Common myeloid progenitor, CD34-positive (primary cell): ENCODE measurements at regions not wholly inside any gene's neighbourhood (a gene's known extent, or its start where the extent isn't known, plus 50 kb on each side); places are given as distances from the start of the nearest gene placed in this dataset.

Experiments
- CTCF ChIA-PET: fragments of 350-600 bp; sonication (Branson Sonifier 250); formaldehyde crosslinking; loops from one replicate; lab custom pipeline; 2021; ENCODE audit warnings: antibody characterized with exemption; lab: Charles Lee
- POLR2A ChIA-PET: fragments of 350-600 bp; sonication (Branson Sonifier 250); formaldehyde crosslinking; loops from one replicate; lab custom pipeline; 2021; ENCODE audit warnings: antibody characterized with exemption; lab: Charles Lee
- DNase-seq, 3 donors: peaks; one replicate each; pipeline versions ENCODE4 v3.0.0 to v3.0.0-alpha.2; 2013
- H3K27ac ChIP-seq, 2 experiments: 1 replicate in 1 of 2; 2 replicates in 1 of 2; pipeline ENCODE4 v1.7.0; 2013; ENCODE audit warnings: inconsistent platforms in 2 of 2, low read length in 2 of 2, mild to moderate bottlenecking in 2 of 2, low read depth in 1 of 2, moderate library complexity in 1 of 2; ENCODE audit not compliant: severe bottlenecking in 2 of 2, insufficient read depth in 1 of 2, poor library complexity in 1 of 2
- H3K27me3 ChIP-seq, 5 experiments: replicated peaks in 2 of 5; 1 replicate in 3 of 5; 2 replicates in 2 of 5; pipeline versions ENCODE4 v1.6.1 to v1.7.0; 2013; ENCODE audit warnings: low read length in 4 of 5, mild to moderate bottlenecking in 2 of 5, moderate library complexity in 2 of 5, inconsistent platforms in 1 of 5; ENCODE audit not compliant: insufficient read depth in 5 of 5, control insufficient read depth in 4 of 5
- H3K36me3 ChIP-seq, 4 experiments: 1 replicate in 2 of 4; 2 replicates in 2 of 4; pipeline versions ENCODE4 v1.6.1 to v1.7.0; 2013; ENCODE audit warnings: low read length in 3 of 4, control low read depth in 1 of 4, mild to moderate bottlenecking in 1 of 4; ENCODE audit not compliant: control insufficient read depth in 4 of 4, insufficient read depth in 4 of 4
- H3K4me1 ChIP-seq, 4 experiments: 1 replicate in 3 of 4; 2 replicates in 1 of 4; pipeline versions ENCODE4 v1.6.1 to v1.7.1; 2013; ENCODE audit warnings: low read length in 3 of 4, mild to moderate bottlenecking in 3 of 4, control low read depth in 1 of 4, inconsistent platforms in 1 of 4, moderate library complexity in 1 of 4; ENCODE audit not compliant: control insufficient read depth in 4 of 4, insufficient read depth in 4 of 4; ENCODE audit errors: control extremely low read depth in 1 of 4
- H3K4me3 ChIP-seq, 7 experiments: 1 replicate in 4 of 7; 2 replicates in 3 of 7; pipeline versions ENCODE4 v1.5.1 to v1.7.0; 2013; ENCODE audit warnings: mild to moderate bottlenecking in 7 of 7, low read length in 6 of 7, moderate library complexity in 6 of 7, inconsistent platforms in 2 of 7, low read depth in 2 of 7, control low read depth in 1 of 7; ENCODE audit not compliant: insufficient read depth in 4 of 7, control insufficient read depth in 1 of 7; ENCODE audit errors: extremely low read depth in 1 of 7
- H3K9me3 ChIP-seq, 5 experiments: 1 replicate in 4 of 5; 2 replicates in 1 of 5; pipeline versions ENCODE4 v1.6.1 to v1.7.1; 2013; ENCODE audit warnings: low read length in 4 of 5, mild to moderate bottlenecking in 2 of 5, inconsistent platforms in 1 of 5, low read depth in 1 of 5, moderate library complexity in 1 of 5; ENCODE audit not compliant: control insufficient read depth in 4 of 5, insufficient read depth in 2 of 5; ENCODE audit errors: control extremely low read depth in 1 of 5
- WGBS: methylation state at CpG from one replicate; pipeline ENCODE4 v1.1.5; 2013; ENCODE audit not compliant: insufficient coverage; 5-methylcytosine and 5-hydroxymethylcytosine counted together

GRCh38 chr4:123741906-123742305 lies 345.3 kb downstream of the SPRY1 start:
- ChIA-PET POLR2A (no interaction called here), CTCF (no interaction called here)
- peaks cover 5 to 21% (median 10%) of the 10 kb centered on the region in 4 experiments for H3K4me1 ChIP-seq
- no peaks in the 10 kb centered on the region for H3K27me3 ChIP-seq
- H3K36me3 ChIP-seq = no peaks in the 10 kb centered on the region
- peak in 2 of 3 donors; percentile 51 to 64 for DNase-seq
- H3K9me3 ChIP-seq = no peaks in the 10 kb centered on the region
- H3K27ac ChIP-seq = no peak overlapping the region
- no peak overlapping the region for H3K4me3 ChIP-seq
- no CpG with 5 or more reads among the region's 2 CpGs for WGBS

- no peak for DNase-seq
- H3K27me3 ChIP-seq = no peaks in the 10 kb centered on the region
- peaks cover 6 to 25% (median 10%) of the 10 kb centered on the region in 4 experiments for H3K4me1 ChIP-seq
- H3K9me3 ChIP-seq = no peaks in the 10 kb centered on the region
- ChIA-PET CTCF (no interaction called here), POLR2A (no interaction called here)
- H3K27ac ChIP-seq = no peak overlapping the region
- no peak overlapping the region for H3K4me3 ChIP-seq
- H3K36me3 ChIP-seq = no peaks in the 10 kb centered on the region
Observed at GRCh38 chr4:123743848-123744247, 347.3 kb downstream of the SPRY1 start.

- H3K27me3 ChIP-seq = no peaks in the 10 kb centered on the region
- ChIA-PET POLR2A (no interaction called here), CTCF (no interaction called here)
- H3K4me3 ChIP-seq = peak overlapping the region in 5 of 7 experiments; percentile 10 to 70 (median 50)
- H3K36me3 ChIP-seq = no peaks in the 10 kb centered on the region
- peak; percentile 27 to 75 (median 61) for DNase-seq
- H3K9me3 ChIP-seq = no peaks in the 10 kb centered on the region
- H3K27ac ChIP-seq = no peak overlapping the region
- H3K4me1 ChIP-seq = peaks cover 10 to 32% (median 16%) of the 10 kb centered on the region in 4 experiments
- 7% methylated on average over 5 of the region's 8 CpGs for WGBS
Observed at GRCh38 chr4:123744664-123745290, 348.2 kb downstream of the SPRY1 start.

GRCh38 chr4:123747016-123747415 lies 350.4 kb downstream of the SPRY1 start:
- WGBS = 30% methylated on average over 4 of the region's 7 CpGs
- DNase-seq = peak; percentile 27 to 62 (median 45)
- H3K27ac ChIP-seq = no peak overlapping the region
- peaks cover 10 to 30% (median 15%) of the 10 kb centered on the region in 4 experiments for H3K4me1 ChIP-seq
- no peaks in the 10 kb centered on the region for H3K9me3 ChIP-seq
- no peaks in the 10 kb centered on the region for H3K36me3 ChIP-seq
- ChIA-PET POLR2A (no interaction called here), CTCF (interaction anchor here (1.3 kb wide), 1 partner anchor 12 kb away, joined by 5 read pairs; no protein-coding TSS in a partner anchor)
- H3K4me3 ChIP-seq = no peak overlapping the region
- H3K27me3 ChIP-seq = no peaks in the 10 kb centered on the region

GRCh38 chr4:123748806-123749205 lies 352.2 kb downstream of the SPRY1 start:
- Histone ChIP-seq H3K27me3 (no peaks in the 10 kb centered on the region), H3K4me1 (peaks cover 10 to 25% (median 14%) of the 10 kb centered on the region in 4 experiments), H3K4me3 (no peak overlapping the region), H3K36me3 (no peaks in the 10 kb centered on the region), H3K9me3 (no peaks in the 10 kb centered on the region), H3K27ac (no peak overlapping the region)
- CTCF ChIA-PET = interaction anchor here (1.0 kb wide), 2 partner anchors 25 to 502 kb away, joined by 3 read pairs; no protein-coding TSS in a partner anchor
- POLR2A ChIA-PET = no interaction called here
- no CpG with 5 or more reads among the region's 3 CpGs for WGBS
- peak in 2 of 3 donors; percentile 25 to 44 for DNase-seq

- POLR2A ChIA-PET = no interaction called here
- CTCF ChIA-PET = interaction anchor here (0.7 to 1.0 kb wide), 3 partner anchors 24 to 502 kb away, joined by 3 read pairs; no protein-coding TSS in a partner anchor
Observed at GRCh38 chr4:123749383-123749782, 352.8 kb downstream of the SPRY1 start.

GRCh38 chr4:123750044-123750443 lies 353.4 kb downstream of the SPRY1 start:
- Histone ChIP-seq H3K27me3 (no peaks in the 10 kb centered on the region), H3K4me1 (peaks cover 6 to 19% (median 10%) of the 10 kb centered on the region in 4 experiments), H3K4me3 (no peak overlapping the region), H3K36me3 (no peaks in the 10 kb centered on the region), H3K27ac (no peak overlapping the region), H3K9me3 (no peaks in the 10 kb centered on the region)
- 58% methylated on average over 2 of the region's 3 CpGs for WGBS
- POLR2A ChIA-PET = no interaction called here
- CTCF ChIA-PET = interaction anchor here (0.7 kb wide), 1 partner anchor 354 kb away, joined by 3 read pairs; no protein-coding TSS in a partner anchor
- DNase-seq = peak in 1 of 3 donors; percentile 14

More at GRCh38 chr4:123749383-123749782, 352.8 kb downstream of the SPRY1 start:
- H3K27ac ChIP-seq = no peak overlapping the region
- no peaks in the 10 kb centered on the region for H3K27me3 ChIP-seq
- 35% methylated on average over 7 of the region's 7 CpGs for WGBS
- no peaks in the 10 kb centered on the region for H3K36me3 ChIP-seq
- no peak overlapping the region for H3K4me3 ChIP-seq
- H3K9me3 ChIP-seq = no peaks in the 10 kb centered on the region
- DNase-seq = peak in 2 of 3 donors; percentile 20 to 57
- peaks cover 10 to 24% (median 14%) of the 10 kb centered on the region in 4 experiments for H3K4me1 ChIP-seq
